ENCODE measurements at regions not wholly inside any gene's neighbourhood (a gene's known extent, or its start where the extent isn't known, plus 50 kb on each side); places are given as distances from the start of the nearest gene placed in this dataset.

- Histone ChIP-seq H3K36me3 (peaks cover 33% of the 10 kb centered on the region), H3K27ac (no peak overlapping the region), H3K27me3 (no peaks in the 10 kb centered on the region), H3K9me3 (no peaks in the 10 kb centered on the region), H3K4me1 (ENCODE audit: control insufficient read depth in 1 of 2, insufficient read depth in 1 of 2, low read depth in 1 of 2, low read length in 1 of 2) (no peaks in the 10 kb centered on the region), H3K4me3 (ENCODE audit: low read depth in 1 of 2, low read length in 1 of 2) (no peak overlapping the region)
- no peak for TF ChIP-seq CTCF (IDR thresholded peaks at IDR 0.05)
Measured at GRCh38 chr9:742104-742503, 99.4 kb upstream of the DMRT1 start.

DNA sequence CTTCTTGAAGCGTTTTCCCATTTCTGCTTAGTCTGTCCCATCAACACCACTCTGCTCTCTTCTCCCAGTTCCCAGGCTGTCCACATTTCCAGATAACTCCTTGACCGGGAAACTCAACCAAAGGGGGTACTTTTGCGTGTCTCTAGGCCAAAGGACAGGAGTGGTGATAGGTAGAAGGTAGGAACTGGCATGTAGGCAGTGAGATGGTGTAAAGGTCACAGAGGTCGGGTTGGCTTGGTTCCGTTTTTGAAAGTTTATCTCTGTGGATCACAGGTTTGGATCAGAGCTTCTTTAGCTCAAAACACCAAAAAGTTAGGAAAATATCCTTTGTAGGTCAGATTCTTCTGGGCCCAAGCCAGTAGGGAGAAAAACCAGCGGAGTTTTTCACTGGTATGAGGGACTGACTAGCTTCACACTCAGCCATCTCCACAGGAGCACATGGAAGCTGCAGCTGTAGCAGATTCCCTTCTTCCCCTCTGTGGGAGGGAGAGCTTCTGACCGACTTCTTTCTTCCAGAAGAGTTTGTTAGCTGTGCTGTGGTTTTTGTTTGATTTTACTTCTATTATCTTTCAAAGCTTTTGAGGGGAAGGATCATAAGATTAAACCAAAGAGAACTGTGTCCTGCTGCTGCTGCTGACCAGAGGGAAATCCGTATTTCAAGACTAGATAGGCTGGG is 98.4 kb upstream of the DMRT1 start:
- no peaks in the 10 kb centered on the region for H3K4me1 ChIP-seq (ENCODE audit: control insufficient read depth in 1 of 2, insufficient read depth in 1 of 2, low read depth in 1 of 2, low read length in 1 of 2)
- H3K9me3 ChIP-seq = no peaks in the 10 kb centered on the region
- no peak overlapping the region for H3K4me3 ChIP-seq (ENCODE audit: low read depth in 1 of 2, low read length in 1 of 2)
- H3K27ac ChIP-seq = no peak overlapping the region
- H3K36me3 ChIP-seq = peaks cover 33% of the 10 kb centered on the region
- no peak for TF ChIP-seq CTCF (IDR thresholded peaks at IDR 0.05)
- H3K27me3 ChIP-seq = no peaks in the 10 kb centered on the region

GRCh38 chr9:744046-744712 is 97.3 kb upstream of the DMRT1 start:
- TF ChIP-seq CTCF (IDR thresholded peaks at IDR 0.05) = no peak
- no peak overlapping the region for H3K27ac ChIP-seq
- no peaks in the 10 kb centered on the region for H3K9me3 ChIP-seq
- H3K4me1 ChIP-seq (ENCODE audit: control insufficient read depth in 1 of 2, insufficient read depth in 1 of 2, low read depth in 1 of 2, low read length in 1 of 2) = peaks cover 0 to under 1% of the 10 kb centered on the region in 2 experiments
- peaks cover 29% of the 10 kb centered on the region for H3K36me3 ChIP-seq
- H3K4me3 ChIP-seq (ENCODE audit: low read depth in 1 of 2, low read length in 1 of 2) = no peak overlapping the region
- H3K27me3 ChIP-seq = no peaks in the 10 kb centered on the region

GRCh38 chr9:744790-745484 is 96.6 kb upstream of the DMRT1 start:
- TF ChIP-seq CTCF (IDR thresholded peaks at IDR 0.05) = no peak
- H3K27ac ChIP-seq = no peak overlapping the region
- H3K4me3 ChIP-seq (ENCODE audit: low read depth in 1 of 2, low read length in 1 of 2) = no peak overlapping the region
- peaks cover 4 to 8% of the 10 kb centered on the region in 2 experiments for H3K4me1 ChIP-seq (ENCODE audit: control insufficient read depth in 1 of 2, insufficient read depth in 1 of 2, low read depth in 1 of 2, low read length in 1 of 2)
- H3K27me3 ChIP-seq = no peaks in the 10 kb centered on the region
- H3K36me3 ChIP-seq = peaks cover 29% of the 10 kb centered on the region
- H3K9me3 ChIP-seq = no peaks in the 10 kb centered on the region

- no peaks in the 10 kb centered on the region for H3K27me3 ChIP-seq
Measured at GRCh38 chr9:745761-746380, 95.6 kb upstream of the DMRT1 start.

More at GRCh38 chr9:745761-746380, 95.6 kb upstream of the DMRT1 start:
- H3K36me3 ChIP-seq = peaks cover 29% of the 10 kb centered on the region
- no peak for TF ChIP-seq CTCF (IDR thresholded peaks at IDR 0.05)
- peaks cover 13 to 18% of the 10 kb centered on the region in 2 experiments for H3K4me1 ChIP-seq (ENCODE audit: control insufficient read depth in 1 of 2, insufficient read depth in 1 of 2, low read depth in 1 of 2, low read length in 1 of 2)
- H3K27ac ChIP-seq = no peak overlapping the region
- no peak overlapping the region for H3K4me3 ChIP-seq (ENCODE audit: low read depth in 1 of 2, low read length in 1 of 2)
- H3K9me3 ChIP-seq = no peaks in the 10 kb centered on the region
